ENCODE measurements at regions not wholly inside any gene's neighbourhood (a gene's known extent, or its start where the extent isn't known, plus 50 kb on each side); places are given as distances from the start of the nearest gene placed in this dataset.

DNA sequence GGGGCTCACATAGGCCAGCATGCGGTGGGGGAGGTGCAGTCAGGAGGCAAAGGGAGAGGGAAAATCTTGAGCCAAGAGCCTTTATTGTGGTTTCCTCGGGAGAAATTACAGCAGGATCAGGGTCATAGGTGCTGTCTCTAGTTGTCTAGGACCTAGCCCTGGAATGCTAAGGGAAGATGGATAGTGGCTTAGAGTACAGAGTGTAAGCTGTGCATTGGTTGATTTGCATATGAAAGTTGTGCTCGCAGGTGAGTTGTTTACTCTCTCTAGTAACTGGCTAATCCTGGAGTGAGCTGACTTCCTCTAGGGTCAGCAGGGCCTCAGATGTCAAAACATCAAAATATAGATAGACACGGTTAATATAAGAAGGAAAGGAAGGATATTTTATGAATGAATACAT is 877.7 kb downstream of the TLE4 start:
- DNase-seq (no peak), ATAC-seq (ENCODE audit: low read depth) (no peak)
- POLR2A ChIA-PET: no interaction called here
- H3K9me3 Mint-ChIP-seq: peaks cover 10% of the 10 kb centered on the region
- H3K36me3 Mint-ChIP-seq: no peaks in the 10 kb centered on the region
- no peaks in the 10 kb centered on the region for H3K27me3 Mint-ChIP-seq
- no peak overlapping the region for H3K4me3 Mint-ChIP-seq
- no peaks in the 10 kb centered on the region for H3K4me1 Mint-ChIP-seq
- H3K27ac Mint-ChIP-seq: no peak overlapping the region

DNA sequence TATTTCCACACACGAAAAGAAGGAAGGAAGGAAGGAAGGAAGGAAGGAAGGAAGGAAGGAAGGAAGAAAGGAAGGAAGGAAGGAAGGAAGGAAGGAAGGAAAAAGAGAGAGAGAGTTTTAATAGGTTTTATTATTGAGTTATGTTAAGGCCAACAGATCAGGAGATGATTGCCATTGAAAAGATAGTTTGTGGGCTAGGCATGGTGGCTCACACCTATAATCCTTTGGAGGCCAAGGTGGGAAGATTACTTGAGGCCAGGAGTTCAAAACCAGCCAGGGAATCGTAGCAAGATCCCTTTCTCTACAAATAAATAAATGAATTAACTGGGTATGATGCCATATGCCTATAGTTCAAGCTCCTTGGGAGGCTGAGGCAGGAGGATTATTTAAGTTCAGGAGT is 877.2 kb downstream of the TLE4 start:
- POLR2A ChIA-PET: no interaction called here

DNA sequence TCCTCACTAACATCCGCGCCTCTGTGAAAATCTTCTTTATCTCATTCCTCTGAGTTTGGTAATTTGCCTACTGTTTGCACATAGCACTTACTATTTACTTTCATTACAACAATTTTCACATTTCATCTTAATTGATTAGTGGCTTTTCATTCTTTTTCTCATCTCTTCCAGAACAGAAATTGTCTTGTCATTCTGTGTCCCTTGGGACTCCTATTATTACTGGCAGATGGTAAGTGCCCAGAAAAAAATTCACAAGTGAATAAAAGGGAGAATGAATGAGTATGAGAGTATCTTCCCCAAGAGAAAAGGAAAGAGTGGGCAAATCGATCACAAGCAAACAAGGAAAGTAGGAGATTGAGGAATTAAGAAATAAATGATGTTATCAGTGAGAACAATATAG is 876.1 kb downstream of the TLE4 start:
- no peak for ATAC-seq (ENCODE audit: low read depth)
- POLR2A ChIA-PET: no interaction called here
- H3K27ac Mint-ChIP-seq: no peak overlapping the region
- no peaks in the 10 kb centered on the region for H3K4me1 Mint-ChIP-seq
- no peak overlapping the region for H3K4me3 Mint-ChIP-seq
- H3K9me3 Mint-ChIP-seq: peaks cover 6% of the 10 kb centered on the region
- DNase-seq: no peak
- no peaks in the 10 kb centered on the region for H3K36me3 Mint-ChIP-seq
- no peaks in the 10 kb centered on the region for H3K27me3 Mint-ChIP-seq

More for the DNA sequence above, 877.2 kb downstream of the TLE4 start:
- DNase-seq (no peak), ATAC-seq (ENCODE audit: low read depth) (no peak)
- H3K27ac Mint-ChIP-seq: no peak overlapping the region
- no peaks in the 10 kb centered on the region for H3K36me3 Mint-ChIP-seq
- H3K4me1 Mint-ChIP-seq: no peaks in the 10 kb centered on the region
- no peak overlapping the region for H3K4me3 Mint-ChIP-seq
- H3K27me3 Mint-ChIP-seq: no peaks in the 10 kb centered on the region
- peaks cover 9% of the 10 kb centered on the region for H3K9me3 Mint-ChIP-seq

DNA sequence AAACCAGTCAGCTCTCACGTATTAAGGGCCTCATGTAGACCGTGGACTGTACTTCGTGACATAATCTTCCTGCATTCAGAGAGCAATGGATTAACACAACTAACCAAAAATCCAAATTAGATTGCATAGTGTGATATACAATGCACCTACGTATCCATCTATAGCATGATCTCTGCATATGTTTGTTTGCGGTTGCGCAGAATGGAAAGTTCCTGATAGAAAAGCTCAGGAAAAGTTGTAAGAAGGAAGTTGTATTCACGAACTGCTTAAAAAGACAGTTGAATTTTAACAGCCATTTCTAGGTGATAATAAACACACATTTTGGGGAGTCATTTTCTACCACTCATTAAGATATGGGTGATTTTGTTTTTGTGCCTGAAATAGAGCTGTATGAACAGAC is 869.0 kb downstream of the TLE4 start:
- H3K27me3 Mint-ChIP-seq: no peaks in the 10 kb centered on the region
- peaks cover 3% of the 10 kb centered on the region for H3K9me3 Mint-ChIP-seq
- ATAC-seq (ENCODE audit: low read depth): no peak
- H3K36me3 Mint-ChIP-seq: no peaks in the 10 kb centered on the region
- no peak for DNase-seq
- no peak overlapping the region for H3K4me3 Mint-ChIP-seq
- H3K4me1 Mint-ChIP-seq: no peaks in the 10 kb centered on the region
- no peak overlapping the region for H3K27ac Mint-ChIP-seq
- POLR2A ChIA-PET: no interaction called here

DNA sequence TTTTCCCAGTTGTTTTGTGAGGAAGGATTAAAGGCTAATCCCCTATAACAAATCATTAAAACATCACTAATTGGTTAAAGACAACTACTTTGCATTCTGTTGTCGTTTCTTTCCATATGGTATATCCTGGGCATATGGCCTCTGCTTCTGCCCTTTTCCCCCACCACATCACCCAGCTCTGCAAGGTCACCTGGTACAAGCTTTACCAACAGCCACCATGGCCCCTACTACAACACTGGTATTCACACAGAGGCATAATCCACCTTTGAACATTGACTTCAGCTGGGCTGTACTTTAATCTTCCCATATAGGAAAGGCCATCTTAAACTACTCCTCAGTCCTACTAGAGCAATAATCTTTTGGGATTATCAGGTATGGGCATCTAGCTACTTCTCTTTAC is 866.1 kb downstream of the TLE4 start:
- Mint-ChIP-seq H3K9me3 (no peaks in the 10 kb centered on the region), H3K27ac (no peak overlapping the region), H3K36me3 (no peaks in the 10 kb centered on the region), H3K4me1 (no peaks in the 10 kb centered on the region), H3K4me3 (no peak overlapping the region), H3K27me3 (no peaks in the 10 kb centered on the region)
- no peak for DNase-seq
- POLR2A ChIA-PET: no interaction called here
- ATAC-seq (ENCODE audit: low read depth): no peak

DNA sequence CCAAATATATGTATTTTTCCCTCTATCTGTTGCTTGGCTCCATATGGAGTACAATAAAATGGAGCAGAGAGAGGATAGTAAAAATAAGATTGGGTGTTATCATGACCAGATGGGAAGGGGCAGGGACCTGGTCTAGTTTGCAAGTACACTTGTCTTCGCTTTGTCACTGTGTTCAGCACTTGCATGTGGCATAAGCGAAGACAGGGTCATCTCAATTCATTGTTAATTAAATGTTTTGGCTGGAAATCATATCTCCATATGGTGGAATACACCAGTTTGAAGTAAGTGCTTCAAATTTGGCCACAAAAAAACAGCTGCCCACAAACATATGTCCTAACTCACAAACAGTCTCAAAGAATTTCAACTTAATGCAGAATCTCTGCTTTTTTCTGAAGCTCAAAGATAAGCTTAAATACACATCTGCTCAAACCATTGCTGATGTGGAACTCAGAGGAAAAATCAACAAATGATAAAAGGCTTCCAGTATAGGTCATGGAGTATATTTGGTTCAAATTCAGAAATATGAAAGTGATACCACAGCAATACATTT is 865.4 kb downstream of the TLE4 start:
- Mint-ChIP-seq H3K27me3 (no peaks in the 10 kb centered on the region), H3K36me3 (no peaks in the 10 kb centered on the region), H3K4me1 (no peaks in the 10 kb centered on the region), H3K4me3 (no peak overlapping the region), H3K27ac (no peak overlapping the region), H3K9me3 (no peaks in the 10 kb centered on the region)
- POLR2A ChIA-PET: no interaction called here
- DNase-seq (no peak), ATAC-seq (ENCODE audit: low read depth) (no peak)

DNA sequence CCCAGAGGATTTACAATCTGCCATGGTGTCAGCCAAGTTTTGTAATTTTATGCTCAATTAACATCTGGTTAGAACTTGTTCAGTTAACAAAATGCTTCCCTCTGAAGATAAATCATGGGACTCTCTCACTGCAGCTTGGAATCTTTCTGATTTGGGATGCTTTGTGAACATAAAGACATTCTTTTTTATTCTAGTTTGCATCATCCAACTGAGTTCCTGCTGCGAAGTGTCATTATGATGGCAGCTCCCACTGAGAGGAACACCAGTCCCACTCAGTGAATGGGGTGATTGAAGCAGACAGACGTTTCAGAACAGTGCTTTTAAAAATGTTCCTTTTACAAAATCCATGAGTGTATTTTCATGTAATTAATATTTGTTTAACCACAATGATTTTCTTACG is 863.8 kb downstream of the TLE4 start:
- Mint-ChIP-seq H3K4me1 (no peaks in the 10 kb centered on the region), H3K36me3 (no peaks in the 10 kb centered on the region), H3K9me3 (no peaks in the 10 kb centered on the region), H3K27me3 (peaks cover 1% of the 10 kb centered on the region), H3K4me3 (no peak overlapping the region), H3K27ac (no peak overlapping the region)
- DNase-seq (no peak), ATAC-seq (ENCODE audit: low read depth) (no peak)
- POLR2A ChIA-PET: no interaction called here

DNA sequence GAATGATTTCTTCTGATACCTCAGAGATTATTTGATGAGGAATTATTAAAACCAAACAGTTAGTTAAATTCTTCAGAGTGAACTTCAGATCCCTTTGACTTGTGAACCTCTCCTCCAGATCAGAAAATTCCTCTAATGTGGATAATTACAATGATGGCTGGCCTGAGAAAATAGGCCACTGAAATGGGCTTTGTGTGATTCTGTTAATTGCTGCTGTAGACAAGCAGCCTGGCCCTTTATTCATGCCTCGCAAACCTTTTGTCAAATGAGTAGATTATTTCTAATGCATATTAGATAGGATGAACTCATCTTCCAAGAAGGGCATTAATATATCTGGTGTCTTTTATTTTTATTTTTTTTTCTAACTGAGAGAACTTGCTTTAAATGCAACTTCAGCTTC is 855.2 kb downstream of the TLE4 start:
- Mint-ChIP-seq H3K27ac (no peak overlapping the region), H3K4me3 (no peak overlapping the region), H3K36me3 (no peaks in the 10 kb centered on the region), H3K27me3 (peaks cover under 1% of the 10 kb centered on the region), H3K9me3 (no peaks in the 10 kb centered on the region), H3K4me1 (no peaks in the 10 kb centered on the region)
- POLR2A ChIA-PET: no interaction called here
- DNase-seq (no peak), ATAC-seq (ENCODE audit: low read depth) (no peak)

DNA sequence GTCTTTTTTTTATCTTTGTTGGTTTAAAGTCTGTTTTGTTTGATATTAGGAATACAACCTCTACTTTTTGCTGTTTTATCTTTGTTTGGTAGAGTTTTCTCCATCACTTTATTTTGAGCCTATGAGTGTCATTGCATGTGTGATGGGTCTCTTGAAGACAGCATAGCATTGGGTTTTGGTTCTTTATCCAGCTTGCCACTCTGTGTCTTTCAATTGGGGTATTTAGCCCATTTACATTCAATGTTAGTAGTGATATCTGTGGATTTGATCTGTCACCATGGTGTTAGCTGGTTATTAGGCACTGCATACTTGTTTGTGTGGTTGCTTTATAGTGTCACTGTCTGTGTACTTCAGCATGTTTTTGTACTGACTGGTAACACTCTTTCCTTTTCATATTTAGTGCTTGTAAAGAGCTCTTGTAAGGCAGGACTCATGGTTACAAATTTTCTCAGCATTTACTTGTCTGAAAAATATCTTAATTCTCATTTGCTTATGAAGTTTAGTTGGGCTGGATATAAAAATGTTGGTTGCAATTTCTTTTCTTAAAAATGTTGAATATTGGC is 845.5 kb downstream of the TLE4 start:
- Mint-ChIP-seq H3K27ac (no peak overlapping the region), H3K4me1 (no peaks in the 10 kb centered on the region)
- POLR2A ChIA-PET: no interaction called here

DNA sequence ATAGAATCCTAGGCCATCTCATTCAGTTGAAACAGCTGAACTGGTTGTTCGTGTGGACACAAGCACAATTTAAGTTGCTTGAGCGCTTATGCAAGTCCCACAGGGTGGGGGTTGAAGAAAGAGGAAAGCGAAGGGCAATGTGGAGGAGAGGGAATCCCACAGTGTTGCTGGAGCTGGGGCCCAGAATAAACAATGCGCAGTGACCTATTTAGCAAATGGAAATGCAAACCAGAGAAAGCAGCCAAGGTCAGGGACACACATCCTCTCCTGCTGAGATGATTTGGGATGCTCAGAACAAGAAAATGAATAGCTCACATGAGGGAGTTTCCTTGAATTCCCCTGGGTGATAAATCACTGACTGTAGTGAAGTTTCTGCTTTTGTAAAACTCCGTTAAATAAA is 838.3 kb downstream of the TLE4 start:
- DNase-seq: no peak
- Mint-ChIP-seq H3K9me3 (no peaks in the 10 kb centered on the region), H3K4me1 (no peaks in the 10 kb centered on the region), H3K4me3 (no peak overlapping the region), H3K36me3 (no peaks in the 10 kb centered on the region), H3K27ac (no peak overlapping the region), H3K27me3 (no peaks in the 10 kb centered on the region)
- ATAC-seq (ENCODE audit: low read depth): no peak
- POLR2A ChIA-PET: no interaction called here

More for the DNA sequence above, 845.5 kb downstream of the TLE4 start:
- H3K4me3 Mint-ChIP-seq: no peak overlapping the region
- ATAC-seq (ENCODE audit: low read depth) (no peak), DNase-seq (no peak)
- no peaks in the 10 kb centered on the region for H3K36me3 Mint-ChIP-seq
- no peaks in the 10 kb centered on the region for H3K27me3 Mint-ChIP-seq
- H3K9me3 Mint-ChIP-seq: peaks cover 13% of the 10 kb centered on the region

DNA sequence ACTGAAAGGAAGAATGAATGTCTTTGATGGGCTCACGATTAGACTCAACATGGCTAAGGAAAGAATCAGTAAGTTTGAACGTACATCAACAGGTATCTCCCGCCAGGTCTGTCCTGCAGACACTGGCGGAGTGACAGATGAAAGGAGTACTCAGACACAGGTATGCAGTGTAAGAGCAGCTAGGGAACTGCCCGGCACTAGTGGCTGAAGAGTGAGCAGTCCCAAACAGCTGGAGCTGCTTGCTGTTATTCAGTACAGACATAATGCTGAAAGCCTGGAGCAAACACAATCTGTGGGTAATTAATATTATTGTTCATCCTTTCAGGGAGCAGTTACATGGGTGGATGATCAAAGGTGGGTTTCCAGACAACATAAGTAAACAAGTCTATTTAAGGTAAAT is 835.5 kb downstream of the TLE4 start:
- POLR2A ChIA-PET: no interaction called here
- H3K36me3 Mint-ChIP-seq: no peaks in the 10 kb centered on the region
- H3K4me3 Mint-ChIP-seq: no peak overlapping the region
- H3K27ac Mint-ChIP-seq: no peak overlapping the region
- no peak for DNase-seq
- no peak for ATAC-seq (ENCODE audit: low read depth)
- H3K4me1 Mint-ChIP-seq: no peaks in the 10 kb centered on the region
- no peaks in the 10 kb centered on the region for H3K9me3 Mint-ChIP-seq
- H3K27me3 Mint-ChIP-seq: no peaks in the 10 kb centered on the region

DNA sequence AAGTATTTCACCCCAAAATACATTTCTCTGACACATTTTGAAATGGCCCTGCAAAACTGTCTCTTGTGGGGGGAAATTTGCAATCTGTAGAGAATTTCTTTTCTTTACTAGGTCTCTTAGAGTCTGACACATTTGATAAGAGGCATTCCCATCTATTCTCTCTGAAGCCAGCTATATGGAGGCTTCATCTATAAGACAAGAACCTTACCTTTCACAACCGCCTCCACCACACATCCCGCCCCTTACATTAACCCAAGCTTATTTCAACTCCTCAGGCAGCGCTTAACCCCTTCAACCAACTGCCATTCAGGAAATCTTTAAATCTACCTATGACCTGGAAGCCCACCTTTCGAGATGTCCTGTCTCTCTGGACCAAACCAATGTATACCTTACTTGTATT is 829.5 kb downstream of the TLE4 start:
- no peak for ATAC-seq (ENCODE audit: low read depth)
- Mint-ChIP-seq H3K9me3 (peaks cover 3% of the 10 kb centered on the region), H3K27me3 (no peaks in the 10 kb centered on the region), H3K4me3 (no peak overlapping the region), H3K27ac (no peak overlapping the region), H3K36me3 (no peaks in the 10 kb centered on the region), H3K4me1 (no peaks in the 10 kb centered on the region)
- POLR2A ChIA-PET: no interaction called here
- DNase-seq: no peak

DNA sequence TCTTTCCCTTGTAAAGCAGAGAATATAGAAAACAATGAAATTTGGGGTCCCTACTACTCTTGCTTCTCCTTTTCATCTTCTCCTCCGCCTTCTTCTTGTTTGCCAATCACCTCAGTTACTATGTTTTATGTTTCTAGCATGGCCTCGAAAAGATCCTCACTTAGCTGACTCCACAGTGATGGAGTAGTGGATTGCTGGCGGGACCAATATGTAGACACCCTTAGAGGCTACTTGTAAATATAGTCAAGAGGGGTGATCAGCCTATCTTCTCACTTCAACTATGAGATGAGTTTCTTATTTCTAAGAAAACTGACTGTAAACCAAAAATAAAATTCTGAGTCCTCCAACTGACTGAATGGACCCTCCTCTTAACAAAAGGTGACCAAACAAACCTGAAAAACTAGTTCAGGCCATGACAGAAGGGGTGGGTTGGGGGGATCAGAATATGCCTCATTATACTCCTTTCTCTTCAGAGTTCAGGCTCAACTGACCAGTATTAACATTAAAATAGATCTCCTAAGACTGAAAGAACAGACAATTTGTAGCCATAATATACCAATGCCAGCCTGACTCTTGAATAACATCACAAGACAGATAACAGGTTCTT is 829.0 kb downstream of the TLE4 start:
- H3K9me3 Mint-ChIP-seq: peaks cover 3% of the 10 kb centered on the region
- no peak overlapping the region for H3K4me3 Mint-ChIP-seq
- no peaks in the 10 kb centered on the region for H3K36me3 Mint-ChIP-seq
- ATAC-seq (ENCODE audit: low read depth) (no peak), DNase-seq (no peak)
- POLR2A ChIA-PET: no interaction called here
- H3K27ac Mint-ChIP-seq: no peak overlapping the region
- H3K27me3 Mint-ChIP-seq: no peaks in the 10 kb centered on the region
- no peaks in the 10 kb centered on the region for H3K4me1 Mint-ChIP-seq

DNA sequence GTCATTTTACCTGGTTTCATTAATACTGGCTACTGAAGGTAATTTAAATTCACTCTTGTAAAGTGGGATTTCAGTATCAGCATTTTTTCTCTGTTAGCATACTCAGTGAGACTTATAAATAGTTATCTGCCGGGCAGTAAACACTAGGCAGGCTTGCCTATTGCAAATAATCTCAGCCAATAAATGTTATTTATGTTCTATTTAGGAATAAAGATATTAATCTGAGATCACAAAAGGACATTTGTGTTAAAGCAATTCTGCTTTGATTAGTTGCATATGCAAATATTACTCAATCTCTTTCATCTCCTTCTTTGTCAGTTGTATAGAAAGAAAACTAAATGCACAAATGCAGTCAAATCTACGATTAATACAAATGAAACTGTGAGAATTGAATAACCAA is 827.8 kb downstream of the TLE4 start:
- Mint-ChIP-seq H3K4me3 (no peak overlapping the region), H3K27ac (no peak overlapping the region), H3K27me3 (no peaks in the 10 kb centered on the region), H3K4me1 (no peaks in the 10 kb centered on the region), H3K36me3 (no peaks in the 10 kb centered on the region), H3K9me3 (peaks cover 3% of the 10 kb centered on the region)
- ATAC-seq (ENCODE audit: low read depth) (no peak), DNase-seq (no peak)
- POLR2A ChIA-PET: no interaction called here

DNA sequence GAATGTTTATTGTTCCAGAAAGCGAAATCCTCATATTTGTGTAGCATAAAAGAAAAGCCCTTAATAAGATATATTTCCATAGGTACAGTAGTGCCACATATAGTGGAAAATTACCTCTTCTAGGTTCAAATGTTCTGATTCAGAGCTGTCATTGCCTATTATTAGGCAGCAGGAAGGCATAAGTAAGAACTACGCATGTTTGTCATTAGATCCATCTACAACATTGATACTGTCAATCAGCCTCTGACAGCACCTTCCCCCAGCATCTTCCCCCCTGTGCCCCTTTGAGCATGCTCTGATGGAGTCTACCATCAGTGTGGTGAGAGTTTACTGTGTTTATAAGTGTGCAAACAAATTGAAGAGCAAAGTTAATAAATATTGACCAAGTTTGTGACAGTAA is 816.1 kb downstream of the TLE4 start:
- H3K4me1 Mint-ChIP-seq: no peaks in the 10 kb centered on the region
- no peak overlapping the region for H3K4me3 Mint-ChIP-seq
- peaks cover 2% of the 10 kb centered on the region for H3K9me3 Mint-ChIP-seq
- H3K27ac Mint-ChIP-seq: no peak overlapping the region
- H3K27me3 Mint-ChIP-seq: no peaks in the 10 kb centered on the region
- POLR2A ChIA-PET: no interaction called here
- no peak for ATAC-seq (ENCODE audit: low read depth)
- DNase-seq: no peak
- no peaks in the 10 kb centered on the region for H3K36me3 Mint-ChIP-seq

All from activated naive CD8-positive, alpha-beta T cell treated with anti-CD3 and anti-CD28 coated beads, Interleukin-2, amount 10 ng/mL, durations not matched to agents 7 days and 5 days (primary cell).